Astrocyte (in vitro differentiated cells and primary cell): ENCODE measurements at regions not wholly inside any gene's neighbourhood (a gene's known extent, or its start where the extent isn't known, plus 50 kb on each side); places are given as distances from the start of the nearest gene placed in this dataset.

Experiments
- DNase-seq: peaks from one replicate; pipeline ENCODE4 v3.0.0-alpha.2; 2010; ENCODE audit warnings: low read depth
- FAIRE-seq: peaks from 2 replicates; lab custom pipeline; 2011; peaks lifted over from hg19 to GRCh38; lab: Jason Lieb, UNC
- H2AFZ ChIP-seq: 2 replicates; pipeline ENCODE4 v1.6.0; 2012; ENCODE audit warnings: low read depth, low read length, inconsistent platforms
- H3K27ac ChIP-seq: 2 replicates; pipeline ENCODE4 v1.5.1; 2011; ENCODE audit warnings: low read depth, low read length, inconsistent platforms
- H3K27me3 ChIP-seq: 2 replicates; pipeline ENCODE4 v1.6.0; 2011; ENCODE audit warnings: low read length, inconsistent platforms; ENCODE audit not compliant: insufficient read depth
- H3K36me3 ChIP-seq: 2 replicates; pipeline ENCODE4 v1.5.1; 2011; ENCODE audit warnings: low read length, inconsistent platforms; ENCODE audit not compliant: insufficient read depth
- H3K4me1 ChIP-seq: 2 replicates; pipeline ENCODE4 v1.5.1; 2011; ENCODE audit warnings: low read length, inconsistent platforms; ENCODE audit not compliant: insufficient read depth
- H3K4me2 ChIP-seq: 2 replicates; pipeline ENCODE4 v1.6.0; 2012; ENCODE audit warnings: low read length, inconsistent platforms
- H3K4me3 ChIP-seq: 2 replicates; pipeline ENCODE4 v1.5.1; 2011; ENCODE audit warnings: low read depth, mild to moderate bottlenecking, low read length, inconsistent platforms; ENCODE audit not compliant: insufficient read depth
- H3K79me2 ChIP-seq: 2 replicates; pipeline ENCODE4 v1.6.0; 2012; ENCODE audit warnings: mild to moderate bottlenecking, low read length, inconsistent platforms; ENCODE audit not compliant: insufficient read depth
- H3K9ac ChIP-seq: 2 replicates; pipeline ENCODE4 v1.6.0; 2012; ENCODE audit warnings: mild to moderate bottlenecking, low read length, inconsistent platforms
- H3K9me3 ChIP-seq: 2 replicates; pipeline ENCODE4 v1.5.1; 2012; ENCODE audit warnings: low read depth, mild to moderate bottlenecking, low read length, inconsistent platforms; ENCODE audit not compliant: insufficient read depth
- H4K20me1 ChIP-seq: 2 replicates; pipeline ENCODE4 v1.6.0; 2012; ENCODE audit warnings: low read length, inconsistent platforms; ENCODE audit not compliant: insufficient read depth
- H3K27ac Mint-ChIP-seq: one replicate; pipeline ENCODE4 v1.8.0; 2021; ENCODE audit warnings: mild to moderate bottlenecking, mixed read lengths; ENCODE audit not compliant: unreplicated experiment
- H3K27me3 Mint-ChIP-seq: one replicate; pipeline ENCODE4 v1.8.0; 2021; ENCODE audit warnings: low read depth, mixed read lengths; ENCODE audit not compliant: unreplicated experiment
- H3K36me3 Mint-ChIP-seq: one replicate; pipeline ENCODE4 v1.8.0; 2021; ENCODE audit warnings: low read depth, mixed read lengths; ENCODE audit not compliant: unreplicated experiment
- H3K4me1 Mint-ChIP-seq: one replicate; pipeline ENCODE4 v1.8.0; 2021; ENCODE audit warnings: low read depth, mixed read lengths; ENCODE audit not compliant: unreplicated experiment
- H3K4me3 Mint-ChIP-seq: one replicate; pipeline ENCODE4 v1.8.0; 2021; ENCODE audit warnings: mild to moderate bottlenecking, moderate library complexity, mixed read lengths; ENCODE audit not compliant: unreplicated experiment
- H3K9me3 Mint-ChIP-seq: one replicate; pipeline ENCODE4 v1.8.0; 2021; ENCODE audit warnings: mild to moderate bottlenecking, mixed read lengths; ENCODE audit not compliant: unreplicated experiment
- CTCF ChIP-seq: IDR thresholded peaks from 2 replicates; pipeline ENCODE4 v1.5.1; 2011; ENCODE audit warnings: low read depth, mild to moderate bottlenecking, inconsistent platforms, low read length, moderate library complexity; ENCODE audit not compliant: insufficient read depth
- EZH2 ChIP-seq: IDR thresholded peaks from 2 replicates; pipeline ENCODE4 v1.6.1; 2012; ENCODE audit warnings: mild to moderate bottlenecking, low read length, inconsistent platforms; ENCODE audit not compliant: insufficient read depth

GRCh38 chr2:2409481-2409880 is 78.4 kb upstream of the MYT1L start:
- no peak overlapping the region for H3K4me3 Mint-ChIP-seq
- Histone ChIP-seq H3K4me3 (no peak overlapping the region), H3K27me3 (no peaks in the 10 kb centered on the region), H3K4me2 (no peak overlapping the region), H3K9me3 (peaks cover 3% of the 10 kb centered on the region), H3K36me3 (no peaks in the 10 kb centered on the region), H4K20me1 (no peaks in the 10 kb centered on the region), H3K4me1 (no peaks in the 10 kb centered on the region), H2AFZ (no peak overlapping the region), H3K9ac (no peak overlapping the region), H3K27ac (no peak overlapping the region), H3K79me2 (no peaks in the 10 kb centered on the region)
- no peak overlapping the region for H3K27ac Mint-ChIP-seq
- no peaks in the 10 kb centered on the region for H3K36me3 Mint-ChIP-seq
- no peak for TF ChIP-seq EZH2
- TF ChIP-seq CTCF, result no peak
- FAIRE-seq (no peak), DNase-seq (no peak)
- peaks cover 6% of the 10 kb centered on the region for H3K9me3 Mint-ChIP-seq
- peaks cover 5% of the 10 kb centered on the region for H3K27me3 Mint-ChIP-seq
- H3K4me1 Mint-ChIP-seq, result no peaks in the 10 kb centered on the region

GRCh38 chr2:2405780-2406179 is 74.7 kb upstream of the MYT1L start:
- no peaks in the 10 kb centered on the region for H4K20me1 ChIP-seq
- no peak overlapping the region for H3K27ac Mint-ChIP-seq
- H3K4me3 Mint-ChIP-seq, result no peak overlapping the region
- H3K9me3 ChIP-seq, result peaks cover 5% of the 10 kb centered on the region
- no peak overlapping the region for H3K4me3 ChIP-seq
- no peak overlapping the region for H3K9ac ChIP-seq
- H3K36me3 ChIP-seq, result no peaks in the 10 kb centered on the region
- H3K9me3 Mint-ChIP-seq, result peaks cover 14% of the 10 kb centered on the region
- no peaks in the 10 kb centered on the region for H3K79me2 ChIP-seq
- peaks cover 4% of the 10 kb centered on the region for H3K4me1 Mint-ChIP-seq
- no peak overlapping the region for H3K27ac ChIP-seq
- H3K4me2 ChIP-seq, result no peak overlapping the region
- no peak for TF ChIP-seq EZH2
- TF ChIP-seq CTCF, result no peak
- H2AFZ ChIP-seq, result no peak overlapping the region
- no peaks in the 10 kb centered on the region for H3K4me1 ChIP-seq
- DNase-seq (no peak), FAIRE-seq (no peak)
- H3K36me3 Mint-ChIP-seq, result no peaks in the 10 kb centered on the region
- peaks cover under 1% of the 10 kb centered on the region for H3K27me3 Mint-ChIP-seq
- H3K27me3 ChIP-seq, result no peaks in the 10 kb centered on the region

- H4K20me1 ChIP-seq, result no peaks in the 10 kb centered on the region
- FAIRE-seq (no peak), DNase-seq (no peak)
- no peak overlapping the region for H3K4me2 ChIP-seq
- no peaks in the 10 kb centered on the region for H3K27me3 ChIP-seq
- Mint-ChIP-seq H3K9me3 (peaks cover 8% of the 10 kb centered on the region), H3K27me3 (no peaks in the 10 kb centered on the region), H3K4me1 (peaks cover 4% of the 10 kb centered on the region), H3K4me3 (no peak overlapping the region), H3K27ac (no peak overlapping the region), H3K36me3 (no peaks in the 10 kb centered on the region)
- no peak overlapping the region for H3K9ac ChIP-seq
- H3K4me3 ChIP-seq, result no peak overlapping the region
- H3K4me1 ChIP-seq, result no peaks in the 10 kb centered on the region
- H3K27ac ChIP-seq, result no peak overlapping the region
- TF ChIP-seq EZH2 (no peak), CTCF (no peak)
- no peaks in the 10 kb centered on the region for H3K79me2 ChIP-seq
- H3K36me3 ChIP-seq, result no peaks in the 10 kb centered on the region
- H3K9me3 ChIP-seq, result peaks cover 8% of the 10 kb centered on the region
- H2AFZ ChIP-seq, result no peak overlapping the region
Observed at GRCh38 chr2:2400286-2401038, 69.4 kb upstream of the MYT1L start.
